H9 (cell line): ENCODE measurements at regions not wholly inside any gene's neighbourhood (a gene's known extent, or its start where the extent isn't known, plus 50 kb on each side); places are given as distances from the start of the nearest gene placed in this dataset.

Experiments
- DNase-seq: peaks from one replicate; pipeline ENCODE4 v3.0.0-alpha.2; 2017
- H2AFZ ChIP-seq: one replicate; pipeline ENCODE4 v1.6.1; 2013; ENCODE audit warnings: mild to moderate bottlenecking, low read length, control low read depth, moderate library complexity
- H2AK5ac ChIP-seq: 2 replicates; pipeline ENCODE4 v1.6.1; 2013; ENCODE audit warnings: low read length, control low read depth, mixed read lengths; ENCODE audit not compliant: insufficient read length
- H2BK120ac ChIP-seq: one replicate; pipeline ENCODE4 v1.6.1; 2013; ENCODE audit warnings: low read depth, mild to moderate bottlenecking, low read length, control low read depth, inconsistent platforms; ENCODE audit not compliant: poor library complexity, severe bottlenecking
- H2BK12ac ChIP-seq: 2 replicates; pipeline ENCODE4 v1.6.1; 2013; ENCODE audit warnings: low read length, control low read depth, mixed read lengths, low read depth; ENCODE audit not compliant: insufficient read length
- H2BK15ac ChIP-seq: 2 replicates; pipeline ENCODE4 v1.6.1; 2013; ENCODE audit warnings: low read depth, low read length, control low read depth
- H2BK20ac ChIP-seq: one replicate; pipeline ENCODE4 v1.6.1; 2013; ENCODE audit warnings: low read depth, mild to moderate bottlenecking, low read length, control low read depth, inconsistent platforms; ENCODE audit not compliant: poor library complexity, severe bottlenecking
- H2BK5ac ChIP-seq: 2 replicates; pipeline ENCODE4 v1.6.1; 2013; ENCODE audit warnings: low read length, control low read depth, mixed read lengths; ENCODE audit not compliant: insufficient read length
- H3K14ac ChIP-seq: 2 replicates; pipeline ENCODE4 v1.6.1; 2013; ENCODE audit warnings: low read length, control low read depth; ENCODE audit not compliant: insufficient read depth
- H3K18ac ChIP-seq: 2 replicates; pipeline ENCODE4 v1.6.1; 2013; ENCODE audit warnings: low read depth, mild to moderate bottlenecking, mixed read lengths, low read length, control low read depth; ENCODE audit not compliant: insufficient read length
- H3K23ac ChIP-seq: 2 replicates; pipeline ENCODE4 v1.6.1; 2013; ENCODE audit warnings: low read length, control low read depth, mixed read lengths, low read depth; ENCODE audit not compliant: insufficient read length
- H3K23me2 ChIP-seq: 2 replicates; pipeline ENCODE4 v1.6.1; 2013; ENCODE audit warnings: low read depth, mild to moderate bottlenecking, mixed read lengths, low read length, control low read depth; ENCODE audit not compliant: insufficient read length, poor library complexity, severe bottlenecking
- H3K27ac ChIP-seq: 2 replicates; pipeline ENCODE4 v1.5.1; 2013; ENCODE audit warnings: low read length, control low read depth, mixed read lengths, low read depth; ENCODE audit not compliant: insufficient read length
- H3K27me3 ChIP-seq: 2 replicates; pipeline ENCODE4 v1.6.1; 2013; ENCODE audit warnings: low read length, control low read depth, inconsistent platforms; ENCODE audit not compliant: insufficient read depth
- H3K4ac ChIP-seq: 2 replicates; pipeline ENCODE4 v1.6.1; 2013; ENCODE audit warnings: low read depth, mild to moderate bottlenecking, control low read depth, inconsistent platforms, low read length, moderate library complexity
- H3K4me1 ChIP-seq: 2 replicates; pipeline ENCODE4 v1.6.1; 2013; ENCODE audit warnings: low read length, control low read depth, inconsistent platforms; ENCODE audit not compliant: insufficient read depth
- H3K4me2 ChIP-seq: 2 replicates; pipeline ENCODE4 v1.6.1; 2013; ENCODE audit warnings: low read length, control low read depth, mixed read lengths; ENCODE audit not compliant: insufficient read length, insufficient read depth
- H3K56ac ChIP-seq: 2 replicates; pipeline ENCODE4 v1.6.1; 2013; ENCODE audit warnings: low read depth, mild to moderate bottlenecking, mixed read lengths, low read length, control low read depth; ENCODE audit not compliant: insufficient read length
- H3K79me1 ChIP-seq: 2 replicates; pipeline ENCODE4 v1.6.1; 2013; ENCODE audit warnings: low read depth, mild to moderate bottlenecking, moderate library complexity, low read length, control low read depth, inconsistent platforms; ENCODE audit not compliant: insufficient read depth, poor library complexity, severe bottlenecking
- H3K79me2 ChIP-seq: 2 replicates; pipeline ENCODE4 v1.6.1; 2013; ENCODE audit warnings: low read length, control low read depth, inconsistent platforms; ENCODE audit not compliant: insufficient read depth
- H3K9ac ChIP-seq: 2 replicates; pipeline ENCODE4 v1.6.1; 2013; ENCODE audit warnings: low read length, control low read depth, mixed read lengths; ENCODE audit not compliant: insufficient read length; ENCODE audit errors: extremely low read depth
- H3K9me3 ChIP-seq: one replicate; pipeline ENCODE4 v1.6.1; 2013; ENCODE audit warnings: low read depth, low read length, inconsistent platforms; ENCODE audit not compliant: control insufficient read depth
- H3T11ph ChIP-seq: one replicate; pipeline ENCODE4 v1.6.1; 2013; ENCODE audit warnings: mild to moderate bottlenecking, low read length, control low read depth, inconsistent platforms
- H4K20me1 ChIP-seq: one replicate; pipeline ENCODE4 v1.6.1; 2013; ENCODE audit not compliant: control insufficient read depth, insufficient read length, insufficient read depth
- H4K5ac ChIP-seq: 2 replicates; pipeline ENCODE4 v1.6.1; 2013; ENCODE audit warnings: low read depth, mild to moderate bottlenecking, mixed read lengths, low read length, control low read depth; ENCODE audit not compliant: insufficient read length
- H4K8ac ChIP-seq: replicated peaks from 2 replicates; pipeline ENCODE4 v1.6.1; 2013; ENCODE audit warnings: low read length, control low read depth, mixed read lengths, low read depth; ENCODE audit not compliant: insufficient read length
- H4K91ac ChIP-seq: 2 replicates; pipeline ENCODE4 v1.6.1; 2013; ENCODE audit warnings: low read depth, mild to moderate bottlenecking, moderate library complexity, mixed read lengths, low read length, control low read depth; ENCODE audit not compliant: insufficient read length
- H3K27ac Mint-ChIP-seq, 3 experiments: 2 replicates in 2 of 3; 3 replicates in 1 of 3; pipeline ENCODE4 v1.8.0; 2020 to 2021; ENCODE audit warnings: mixed read lengths in 3 of 3, mild to moderate bottlenecking in 1 of 3, moderate library complexity in 1 of 3
- H3K27me3 Mint-ChIP-seq: 2 replicates; pipeline ENCODE4 v1.8.0; 2021; ENCODE audit warnings: low read depth, mild to moderate bottlenecking, moderate library complexity, mixed read lengths
- H3K36me3 Mint-ChIP-seq, 3 experiments: 2 replicates in 2 of 3; 3 replicates in 1 of 3; pipeline ENCODE4 v1.8.0; 2020 to 2021; ENCODE audit warnings: low read depth in 3 of 3, mixed read lengths in 3 of 3; ENCODE audit not compliant: insufficient read depth in 1 of 3
- H3K4me1 Mint-ChIP-seq, 2 experiments: 2 replicates each; pipeline ENCODE4 v1.8.0; 2020; ENCODE audit warnings: mixed read lengths in 2 of 2
- H3K4me3 Mint-ChIP-seq, 2 experiments: 2 replicates in 1 of 2; 3 replicates in 1 of 2; pipeline ENCODE4 v1.8.0; 2020 to 2021; ENCODE audit warnings: mild to moderate bottlenecking in 2 of 2, mixed read lengths in 2 of 2, moderate library complexity in 1 of 2
- H3K9me3 Mint-ChIP-seq, 2 experiments: 2 replicates in 1 of 2; 3 replicates in 1 of 2; pipeline ENCODE4 v1.8.0; 2020; ENCODE audit warnings: mild to moderate bottlenecking in 2 of 2, mixed read lengths in 2 of 2, moderate library complexity in 1 of 2
- CTCF ChIP-seq: fragments of 200-600 bp; sonication (generic); conservative IDR thresholded peaks from 3 replicates; pipeline ENCODE4 v1.8.0; 2021; ENCODE audit warnings: antibody characterized with exemption, mild to moderate bottlenecking
- WGBS: extraction: QIAGEN DNeasy Blood & Tissue Kit; methylation state at CpG from one replicate; pipeline ENCODE4 v1.1.7; 2013; ENCODE audit warnings: missing lambda C conversion rate, low lambda C conversion rate, mixed read lengths; ENCODE audit not compliant: insufficient read length; ENCODE audit errors: extremely low coverage; 5-methylcytosine and 5-hydroxymethylcytosine counted together

- Histone ChIP-seq H3K79me2 (no peaks in the 10 kb centered on the region), H3K27me3 (no peaks in the 10 kb centered on the region), H3K14ac (no peak overlapping the region), H3K79me1 (no peaks in the 10 kb centered on the region), H3K27ac (no peak overlapping the region), H4K20me1 (no peaks in the 10 kb centered on the region), H4K8ac (no peak overlapping the region), H3K4me2 (no peak overlapping the region), H3K4ac (no peak overlapping the region), H3T11ph (no peak overlapping the region), H3K18ac (no peak overlapping the region), H3K4me1 (no peaks in the 10 kb centered on the region), H2BK120ac (no peak overlapping the region), H3K23ac (no peak overlapping the region), H4K91ac (no peak overlapping the region), H2BK20ac (no peak overlapping the region), H3K9me3 (no peaks in the 10 kb centered on the region), H2BK15ac (no peak overlapping the region), H2BK5ac (no peak overlapping the region), H2AFZ (no peak overlapping the region), H3K56ac (no peak overlapping the region), H3K9ac (no peak overlapping the region), H2AK5ac (no peak overlapping the region), H4K5ac (no peak overlapping the region), H3K23me2 (no peaks in the 10 kb centered on the region), H2BK12ac (no peak overlapping the region)
- TF ChIP-seq CTCF = no peak
- Mint-ChIP-seq H3K27me3 (no peaks in the 10 kb centered on the region), H3K4me1 (peaks cover 0 to 6% of the 10 kb centered on the region in 2 experiments; a peak in 2 of 4 replicates), H3K9me3 (no peaks in the 10 kb centered on the region; a peak in 2 of 5 replicates), H3K27ac (no peak overlapping the region), H3K36me3 (peaks cover 0 to 5% (median 1%) of the 10 kb centered on the region in 3 experiments; a peak in 1 of 7 replicates), H3K4me3 (no peak overlapping the region)
- no peak for DNase-seq
- WGBS = no CpG with 5 or more reads among the region's 4 CpGs
Observed at GRCh38 chr4:178280362-178280761, 838.1 kb upstream of the AGA start.
